BJ (cell line): ENCODE measurements at regions not wholly inside any gene's neighbourhood (a gene's known extent, or its start where the extent isn't known, plus 50 kb on each side); places are given as distances from the start of the nearest gene placed in this dataset.

Experiments used
- CTCF ChIA-PET: fragments of 350-600 bp; formaldehyde crosslinking; extraction: SDS; loops from one replicate; lab custom pipeline; 2021; ENCODE audit warnings: antibody characterized with exemption, inconsistent platforms; lab: Yijun Ruan, JAX
- POLR2A ChIA-PET: fragments of 300-600 bp; sonication (Branson Sonifier 250); formaldehyde crosslinking; extraction: SDS; loops from one replicate; lab custom pipeline; 2021; ENCODE audit warnings: antibody characterized with exemption; lab: Charles Lee
- DNase-seq: peaks from one replicate; pipeline ENCODE4 v3.0.0-alpha.2; 2011; ENCODE audit warnings: low read depth
- H3K27me3 ChIP-seq: 2 replicates; pipeline ENCODE4 v1.6.0; 2011; ENCODE audit warnings: low read length; ENCODE audit not compliant: control insufficient read depth, insufficient read depth
- H3K36me3 ChIP-seq: 2 replicates; pipeline ENCODE4 v1.5.1; 2011; ENCODE audit warnings: low read length; ENCODE audit not compliant: control insufficient read depth, insufficient read depth
- H3K4me3 ChIP-seq: 2 replicates; pipeline ENCODE4 v1.5.1; 2011; ENCODE audit warnings: low read depth, mild to moderate bottlenecking, control low read depth, low read length
- CTCF ChIP-seq: IDR thresholded peaks from 2 replicates; pipeline ENCODE4 v1.5.1; 2011; ENCODE audit warnings: low read depth, mild to moderate bottlenecking, control low read depth, inconsistent platforms, low read length, moderate library complexity; ENCODE audit not compliant: insufficient read depth

- no peaks in the 10 kb centered on the region for H3K27me3 ChIP-seq
- POLR2A ChIA-PET: no interaction called here
- CTCF ChIA-PET: no interaction called here
- no peak for DNase-seq
- no peaks in the 10 kb centered on the region for H3K36me3 ChIP-seq
- H3K4me3 ChIP-seq: no peak overlapping the region
- no peak for TF ChIP-seq CTCF
Measured at GRCh38 chr15:94889153-94889552, 657.8 kb downstream of the MCTP2 start.

GRCh38 chr15:94893091-94893490 lies 661.7 kb downstream of the MCTP2 start:
- ChIA-PET POLR2A (no interaction called here), CTCF (interaction anchor here (0.7 kb wide), 2 partner anchors 29 to 95 kb away, joined by 3 to 4 read pairs; no protein-coding TSS in a partner anchor)
- TF ChIP-seq CTCF: no peak
- no peaks in the 10 kb centered on the region for H3K27me3 ChIP-seq
- DNase-seq: no peak
- H3K4me3 ChIP-seq: no peak overlapping the region
- H3K36me3 ChIP-seq: no peaks in the 10 kb centered on the region

- no peak overlapping the region for H3K4me3 ChIP-seq
- no peak for TF ChIP-seq CTCF
- DNase-seq: no peak
- ChIA-PET POLR2A (no interaction called here), CTCF (interaction anchor here (0.8 kb wide), 1 partner anchor 9 kb away, joined by 3 read pairs; no protein-coding TSS in a partner anchor)
- no peaks in the 10 kb centered on the region for H3K27me3 ChIP-seq
- no peaks in the 10 kb centered on the region for H3K36me3 ChIP-seq
Measured at GRCh38 chr15:94894056-94894455, 662.7 kb downstream of the MCTP2 start.

GRCh38 chr15:94909510-94909909 lies 678.1 kb downstream of the MCTP2 start:
- TF ChIP-seq CTCF: no peak
- ChIA-PET CTCF (interaction anchor here (0.5 kb wide), 1 partner anchor 64 kb away, joined by 3 read pairs; no protein-coding TSS in a partner anchor), POLR2A (no interaction called here)
- Histone ChIP-seq H3K4me3 (no peak overlapping the region), H3K27me3 (no peaks in the 10 kb centered on the region), H3K36me3 (no peaks in the 10 kb centered on the region)
- DNase-seq: no peak

GRCh38 chr15:94910166-94910565 lies 678.8 kb downstream of the MCTP2 start:
- POLR2A ChIA-PET: no interaction called here
- Histone ChIP-seq H3K36me3 (no peaks in the 10 kb centered on the region), H3K27me3 (no peaks in the 10 kb centered on the region), H3K4me3 (no peak overlapping the region)
- CTCF ChIA-PET: interaction anchor here (0.5 kb wide), 1 partner anchor 65 kb away, joined by 3 read pairs; no protein-coding TSS in a partner anchor
- TF ChIP-seq CTCF: no peak
- DNase-seq: no peak
